ENCODE measurements at regions not wholly inside any gene's neighbourhood (a gene's known extent, or its start where the extent isn't known, plus 50 kb on each side); places are given as distances from the start of the nearest gene placed in this dataset.

- TF ChIP-seq POLR2A (IDR thresholded peaks at IDR 0.05) (no peak), CTCF (IDR thresholded peaks at IDR 0.05) (no peak)
These were observed 683.2 kb upstream of the TPTE start for GRCh38 chr21:9837946-9838737.

All from esophagus squamous epithelium (tissue), 4 donors.